Prostate gland (tissue), 2 donors: ENCODE measurements at regions not wholly inside any gene's neighbourhood (a gene's known extent, or its start where the extent isn't known, plus 50 kb on each side); places are given as distances from the start of the nearest gene placed in this dataset.

Experiments used
- CTCF ChIP-seq, 4 experiments: fragments of 200-600 bp in 2 of 4; fragments of 450-650 bp in 2 of 4; sonication (generic) in 2 of 4; IDR thresholded peaks; 1 replicate in 3 of 4; 2 replicates in 1 of 4; pipeline ENCODE4 v1.5.1; 2016 to 2019; ENCODE audit warnings: antibody characterized with exemption in 4 of 4, mild to moderate bottlenecking in 2 of 4, moderate library complexity in 2 of 4
- POLR2A ChIP-seq: fragments of 450-650 bp; IDR thresholded peaks from one replicate; pipeline ENCODE4 v1.6.1; 2016; ENCODE audit warnings: antibody characterized with exemption, mild to moderate bottlenecking
- POLR2AphosphoS5 ChIP-seq: sonication (generic); formaldehyde crosslinking; IDR thresholded peaks from one replicate; pipeline ENCODE4 v1.6.1; 2017; ENCODE audit warnings: antibody characterized with exemption

GRCh38 chr20:48502016-48502415, 325.8 kb downstream of the PREX1 start:
- TF ChIP-seq CTCF (IDR thresholded peaks at IDR 0.05) = no peak
- no peak for TF ChIP-seq POLR2A
- TF ChIP-seq POLR2AphosphoS5 = no peak
